Transverse colon (tissue), 4 donors: ENCODE measurements at regions not wholly inside any gene's neighbourhood (a gene's known extent, or its start where the extent isn't known, plus 50 kb on each side); places are given as distances from the start of the nearest gene placed in this dataset.

Experiments
- CTCF ChIP-seq, 5 experiments: fragments of 200-600 bp in 3 of 5; fragments of 450-650 bp in 2 of 5; sonication (generic) in 3 of 5; IDR thresholded peaks; 1 replicate in 2 of 5; 2 replicates in 3 of 5; pipeline ENCODE4 v1.5.1; 2016 to 2017; ENCODE audit warnings: antibody characterized with exemption in 5 of 5, inconsistent platforms in 3 of 5, mild to moderate bottlenecking in 2 of 5, moderate library complexity in 1 of 5
- POLR2A ChIP-seq: fragments of 450-650 bp; IDR thresholded peaks from one replicate; pipeline ENCODE4 v1.6.1; 2016; ENCODE audit warnings: antibody characterized with exemption, mild to moderate bottlenecking, moderate library complexity
- POLR2AphosphoS5 ChIP-seq, 3 donors: sonication (generic); formaldehyde crosslinking; IDR thresholded peaks; one replicate each; pipeline ENCODE4 v1.6.1; 2016; ENCODE audit warnings: antibody characterized with exemption in 3 of 3

GRCh38 chr6:33857093-33857931, 53.5 kb upstream of the MLN start:
- TF ChIP-seq CTCF (IDR thresholded peaks at IDR 0.05) (no peak), POLR2A (no peak), POLR2AphosphoS5 (IDR thresholded peaks at IDR 0.05) (no peak)
